HCT116 (cell line): ENCODE measurements at regions not wholly inside any gene's neighbourhood (a gene's known extent, or its start where the extent isn't known, plus 50 kb on each side); places are given as distances from the start of the nearest gene placed in this dataset.

Experiments used
- ATAC-seq: fragments of 200-7000 bp; cut with Tn5 transposase; 2 replicates; pipeline ENCODE4 v1.9.1; 2020; ENCODE audit warnings: mild to moderate bottlenecking, moderate library complexity
- BruUV-seq: library from RNA; stranded (reverse); fragments of 400-500 nt; replicated peaks from 2 replicates; lab custom pipeline; 2021; lab: Mats Ljungman, UMichigan
- CTCF ChIA-PET: fragments of 300-600 bp; sonication (Branson Sonifier 250); formaldehyde crosslinking; loops from one replicate; lab custom pipeline; 2021; ENCODE audit warnings: antibody characterized with exemption; lab: Charles Lee
- POLR2A ChIA-PET: fragments of 300-600, 350-600 bp; sonication (Branson Sonifier 250); formaldehyde crosslinking; loops from one replicate; lab custom pipeline; 2021; ENCODE audit warnings: antibody characterized with exemption; lab: Charles Lee
- RAD21 ChIA-PET, 2 experiments: fragments of 300-600 bp; sonication (Branson Sonifier 250); formaldehyde crosslinking; loops; one replicate each; lab custom pipeline; 2023; ENCODE audit warnings: low total read pairs in 2 of 2; ENCODE audit not compliant: uncharacterized antibody in 2 of 2, unreplicated experiment in 2 of 2, low non-redundant PET in 1 of 2; lab: Charles Lee
- DNase-seq: peaks from one replicate; pipeline ENCODE4 v3.0.0-alpha.2; 2010; ENCODE audit warnings: low read depth, low spot score
- H2AFZ ChIP-seq: fragments of 200-600 bp; shearing (Covaris generic), sonication (generic); 2 replicates; pipeline ENCODE4 v1.6.1; 2017; ENCODE audit warnings: low read depth, mixed run types, mixed read lengths, antibody characterized with exemption, low read length; ENCODE audit not compliant: poor library complexity, severe bottlenecking
- H3K27ac ChIP-seq: 2 replicates; pipeline ENCODE4 v1.5.1; 2012; ENCODE audit warnings: low read depth, low read length
- H3K27me3 ChIP-seq: fragments of 200-600 bp; sonication (generic); 2 replicates; pipeline ENCODE4 v1.6.1; 2016; ENCODE audit warnings: mixed run types, low read length, mixed read lengths; ENCODE audit not compliant: insufficient read depth
- H3K36me3 ChIP-seq, 2 experiments: fragments of 200-500 bp in 1 of 2; fragments of 200-600 bp in 1 of 2; sonication (Bioruptor generic) in 1 of 2; sonication (generic) in 1 of 2; 2 replicates each; pipeline versions ENCODE4 v1.5.1 to v1.6.1; 2014 to 2016; ENCODE audit warnings: low read length in 2 of 2, inconsistent platforms in 1 of 2, mixed read lengths in 1 of 2, mixed run types in 1 of 2; ENCODE audit not compliant: insufficient read depth in 2 of 2, control insufficient read depth in 1 of 2
- H3K4me1 ChIP-seq, 2 experiments: fragments of 200-600 bp in 1 of 2; sonication (generic) in 1 of 2; 2 replicates each; pipeline versions ENCODE4 v1.5.1 to v1.6.1; 2012 to 2017; ENCODE audit warnings: low read length in 2 of 2, inconsistent platforms in 1 of 2, mild to moderate bottlenecking in 1 of 2, mixed read lengths in 1 of 2, mixed run types in 1 of 2, moderate library complexity in 1 of 2; ENCODE audit not compliant: insufficient read depth in 2 of 2, control insufficient read depth in 1 of 2
- H3K4me2 ChIP-seq: fragments of 200-600 bp; sonication (generic); 2 replicates; pipeline ENCODE4 v1.6.1; 2017; ENCODE audit warnings: mixed run types, low read length, mixed read lengths
- H3K4me3 ChIP-seq, 2 experiments: fragments of 200-600 bp in 1 of 2; sonication (generic) in 1 of 2; replicated peaks in 1 of 2; 2 replicates each; pipeline ENCODE4 v1.5.1; 2011 to 2016; ENCODE audit warnings: low read length in 2 of 2, control low read depth in 1 of 2, low read depth in 1 of 2, mild to moderate bottlenecking in 1 of 2, mixed read lengths in 1 of 2, mixed run types in 1 of 2
- H3K79me2 ChIP-seq: fragments of 200-600 bp; sonication (generic); 2 replicates; pipeline ENCODE4 v1.6.1; 2017; ENCODE audit warnings: mild to moderate bottlenecking, mixed run types, low read length, moderate library complexity, mixed read lengths; ENCODE audit not compliant: insufficient read depth
- H3K9ac ChIP-seq: fragments of 200-600 bp; sonication (generic); 2 replicates; pipeline ENCODE4 v1.6.1; 2016; ENCODE audit warnings: low read length, mixed read lengths
- H3K9me2 ChIP-seq: fragments of 200-600 bp; sonication (generic), shearing (Covaris generic); 2 replicates; pipeline ENCODE4 v1.6.1; 2017; ENCODE audit warnings: mixed run types, mild to moderate bottlenecking, moderate library complexity; ENCODE audit not compliant: insufficient read depth
- H3K9me3 ChIP-seq, 2 experiments: fragments of 200-500 bp in 1 of 2; fragments of 200-600 bp in 1 of 2; sonication (Bioruptor generic) in 1 of 2; sonication (generic) in 1 of 2; 2 replicates each; pipeline ENCODE4 v1.6.1; 2014 to 2017; ENCODE audit warnings: low read length in 2 of 2, mixed read lengths in 2 of 2, inconsistent platforms in 1 of 2, low read depth in 1 of 2, mild to moderate bottlenecking in 1 of 2, mixed run types in 1 of 2, moderate library complexity in 1 of 2; ENCODE audit not compliant: control insufficient read depth in 1 of 2, insufficient read depth in 1 of 2
- H4K20me1 ChIP-seq: fragments of 200-600 bp; sonication (generic), shearing (Covaris generic); 2 replicates; pipeline ENCODE4 v1.6.1; 2017; ENCODE audit warnings: mixed run types, mild to moderate bottlenecking, moderate library complexity; ENCODE audit not compliant: insufficient read depth
- ATF3 ChIP-seq: IDR thresholded peaks from 2 replicates; pipeline ENCODE4 v1.6.1; 2012
- CBX3 ChIP-seq: IDR thresholded peaks from 2 replicates; pipeline ENCODE4 v1.6.1; 2012; ENCODE audit warnings: low read depth
- EGR1 ChIP-seq: IDR thresholded peaks from 2 replicates; pipeline ENCODE4 v1.6.1; 2012; ENCODE audit warnings: low read depth
- EZH2 ChIP-seq: fragments of 200-600 bp; sonication (generic); IDR thresholded peaks from 2 replicates; pipeline ENCODE4 v1.6.1; 2017; ENCODE audit warnings: antibody characterized with exemption, mixed run types
- EZH2phosphoT487 ChIP-seq: fragments of 200-600 bp; IDR thresholded peaks from 2 replicates; pipeline ENCODE4 v1.6.1; 2018; ENCODE audit warnings: antibody characterized with exemption, borderline replicate concordance
- FOSL1 ChIP-seq: IDR thresholded peaks from 2 replicates; pipeline ENCODE4 v1.6.1; 2012; ENCODE audit warnings: low read depth
- JUND ChIP-seq: IDR thresholded peaks from 2 replicates; pipeline ENCODE4 v1.6.1; 2012
- POLR2A ChIP-seq: IDR thresholded peaks from 2 replicates; pipeline ENCODE4 v1.7.0; 2011; ENCODE audit warnings: borderline replicate concordance; ENCODE audit not compliant: insufficient read depth, insufficient read length; ENCODE audit errors: extremely low read depth
- RAD21 ChIP-seq: IDR thresholded peaks from 2 replicates; pipeline ENCODE4 v1.6.1; 2012; ENCODE audit warnings: low read depth, mild to moderate bottlenecking
- SP1 ChIP-seq: IDR thresholded peaks from 2 replicates; pipeline ENCODE4 v1.6.1; 2012; ENCODE audit warnings: low read depth
- TCF7L2 ChIP-seq: IDR thresholded peaks from 2 replicates; pipeline ENCODE4 v1.7.0; 2011; ENCODE audit warnings: borderline replicate concordance, inconsistent platforms; ENCODE audit not compliant: insufficient read depth, insufficient read length; ENCODE audit errors: extremely low read depth
- YY1 ChIP-seq: IDR thresholded peaks from 2 replicates; pipeline ENCODE4 v1.6.1; 2011; ENCODE audit warnings: low read length, low read depth, moderate library complexity, mild to moderate bottlenecking; ENCODE audit not compliant: insufficient replicate concordance; ENCODE audit errors: extremely low read depth
- ZNF274 ChIP-seq: fragments of 200-500 bp; sonication (Bioruptor generic); IDR thresholded peaks from 2 replicates; pipeline ENCODE4 v1.6.1; 2014; ENCODE audit warnings: mild to moderate bottlenecking, low read depth, low read length, inconsistent platforms
- intact Hi-C: fragments of 100-400 bp; cut with micrococcal nuclease; formaldehyde crosslinking; loops from 2 replicates; pipeline ENCODE4 v1.10.0; 2022
- TF ChIP-seq, protein P1 (sequence below): IDR thresholded peaks from 2 replicates; pipeline ENCODE4 v1.6.1; 2012; ENCODE audit warnings: low read depth
- TF ChIP-seq, protein P2 (sequence below), 3 experiments: fragments of 200-600 bp in 1 of 3; sonication (generic) in 1 of 3; IDR thresholded peaks in 2 of 3; conservative IDR thresholded peaks in 1 of 3; 2 replicates each; pipeline ENCODE4 v1.5.1; 2012 to 2017; ENCODE audit warnings: low read depth in 2 of 3, low read length in 2 of 3, antibody characterized with exemption in 1 of 3, borderline replicate concordance in 1 of 3, control low read depth in 1 of 3, mild to moderate bottlenecking in 1 of 3, mixed read lengths in 1 of 3, mixed run types in 1 of 3, moderate library complexity in 1 of 3; ENCODE audit not compliant: insufficient read depth in 1 of 3
- TF ChIP-seq, protein P3 (sequence below): IDR thresholded peaks from 2 replicates; pipeline ENCODE4 v1.6.1; 2012

DNA sequence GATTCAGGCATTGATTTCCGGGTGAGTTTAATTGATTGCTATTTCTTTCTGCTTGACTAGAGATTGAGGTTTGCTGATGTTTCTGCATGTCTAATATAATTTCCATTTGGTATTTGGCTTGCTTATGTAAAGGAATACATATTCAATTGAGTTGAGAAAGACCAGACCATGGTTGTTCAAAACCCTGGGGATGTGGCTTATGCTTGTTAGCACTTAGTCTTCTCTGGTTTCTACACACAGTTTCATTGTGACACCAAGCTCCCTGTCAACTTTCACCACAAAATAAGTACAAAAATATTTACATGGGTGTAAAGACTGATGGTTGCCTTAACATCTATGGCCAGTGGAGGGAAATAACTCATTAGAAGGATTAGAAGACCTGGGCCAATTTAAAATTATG is 209.6 kb downstream of the CDH26 start:
- ChIA-PET CTCF (no interaction called here), POLR2A (no interaction called here), RAD21 (no interaction called here)
- no peak for DNase-seq
- Histone ChIP-seq H3K9ac (no peak overlapping the region), H3K27ac (no peak overlapping the region), H2AFZ (no peak overlapping the region), H3K4me1 (no peaks in the 10 kb centered on the region), H4K20me1 (no peaks in the 10 kb centered on the region), H3K9me2 (no peaks in the 10 kb centered on the region), H3K36me3 (no peaks in the 10 kb centered on the region), H3K9me3 (no peaks in the 10 kb centered on the region), H3K4me3 (no peak overlapping the region), H3K27me3 (no peaks in the 10 kb centered on the region), H3K4me2 (no peak overlapping the region), H3K79me2 (no peaks in the 10 kb centered on the region)
- TF ChIP-seq, protein P1, sequence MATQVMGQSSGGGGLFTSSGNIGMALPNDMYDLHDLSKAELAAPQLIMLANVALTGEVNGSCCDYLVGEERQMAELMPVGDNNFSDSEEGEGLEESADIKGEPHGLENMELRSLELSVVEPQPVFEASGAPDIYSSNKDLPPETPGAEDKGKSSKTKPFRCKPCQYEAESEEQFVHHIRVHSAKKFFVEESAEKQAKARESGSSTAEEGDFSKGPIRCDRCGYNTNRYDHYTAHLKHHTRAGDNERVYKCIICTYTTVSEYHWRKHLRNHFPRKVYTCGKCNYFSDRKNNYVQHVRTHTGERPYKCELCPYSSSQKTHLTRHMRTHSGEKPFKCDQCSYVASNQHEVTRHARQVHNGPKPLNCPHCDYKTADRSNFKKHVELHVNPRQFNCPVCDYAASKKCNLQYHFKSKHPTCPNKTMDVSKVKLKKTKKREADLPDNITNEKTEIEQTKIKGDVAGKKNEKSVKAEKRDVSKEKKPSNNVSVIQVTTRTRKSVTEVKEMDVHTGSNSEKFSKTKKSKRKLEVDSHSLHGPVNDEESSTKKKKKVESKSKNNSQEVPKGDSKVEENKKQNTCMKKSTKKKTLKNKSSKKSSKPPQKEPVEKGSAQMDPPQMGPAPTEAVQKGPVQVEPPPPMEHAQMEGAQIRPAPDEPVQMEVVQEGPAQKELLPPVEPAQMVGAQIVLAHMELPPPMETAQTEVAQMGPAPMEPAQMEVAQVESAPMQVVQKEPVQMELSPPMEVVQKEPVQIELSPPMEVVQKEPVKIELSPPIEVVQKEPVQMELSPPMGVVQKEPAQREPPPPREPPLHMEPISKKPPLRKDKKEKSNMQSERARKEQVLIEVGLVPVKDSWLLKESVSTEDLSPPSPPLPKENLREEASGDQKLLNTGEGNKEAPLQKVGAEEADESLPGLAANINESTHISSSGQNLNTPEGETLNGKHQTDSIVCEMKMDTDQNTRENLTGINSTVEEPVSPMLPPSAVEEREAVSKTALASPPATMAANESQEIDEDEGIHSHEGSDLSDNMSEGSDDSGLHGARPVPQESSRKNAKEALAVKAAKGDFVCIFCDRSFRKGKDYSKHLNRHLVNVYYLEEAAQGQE = no peak
- TF ChIP-seq, protein P2, sequence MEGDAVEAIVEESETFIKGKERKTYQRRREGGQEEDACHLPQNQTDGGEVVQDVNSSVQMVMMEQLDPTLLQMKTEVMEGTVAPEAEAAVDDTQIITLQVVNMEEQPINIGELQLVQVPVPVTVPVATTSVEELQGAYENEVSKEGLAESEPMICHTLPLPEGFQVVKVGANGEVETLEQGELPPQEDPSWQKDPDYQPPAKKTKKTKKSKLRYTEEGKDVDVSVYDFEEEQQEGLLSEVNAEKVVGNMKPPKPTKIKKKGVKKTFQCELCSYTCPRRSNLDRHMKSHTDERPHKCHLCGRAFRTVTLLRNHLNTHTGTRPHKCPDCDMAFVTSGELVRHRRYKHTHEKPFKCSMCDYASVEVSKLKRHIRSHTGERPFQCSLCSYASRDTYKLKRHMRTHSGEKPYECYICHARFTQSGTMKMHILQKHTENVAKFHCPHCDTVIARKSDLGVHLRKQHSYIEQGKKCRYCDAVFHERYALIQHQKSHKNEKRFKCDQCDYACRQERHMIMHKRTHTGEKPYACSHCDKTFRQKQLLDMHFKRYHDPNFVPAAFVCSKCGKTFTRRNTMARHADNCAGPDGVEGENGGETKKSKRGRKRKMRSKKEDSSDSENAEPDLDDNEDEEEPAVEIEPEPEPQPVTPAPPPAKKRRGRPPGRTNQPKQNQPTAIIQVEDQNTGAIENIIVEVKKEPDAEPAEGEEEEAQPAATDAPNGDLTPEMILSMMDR (IDR thresholded peaks at IDR 0.05 in 2 of 3, conservative IDR thresholded peaks at IDR 0.05 in 1 of 3; ENCODE audit: borderline replicate concordance in 1 of 3, insufficient read depth in 1 of 3, low read depth in 2 of 3, low read length in 2 of 3) = no peak
- TF ChIP-seq ZNF274 (no peak), YY1 (no peak), FOSL1 (no peak), JUND (no peak), POLR2A (no peak), EZH2 (no peak), CBX3 (no peak), TCF7L2 (no peak), RAD21 (no peak), SP1 (no peak), ATF3 (no peak), EGR1 (no peak), EZH2phosphoT487 (no peak)
- TF ChIP-seq, protein P3, sequence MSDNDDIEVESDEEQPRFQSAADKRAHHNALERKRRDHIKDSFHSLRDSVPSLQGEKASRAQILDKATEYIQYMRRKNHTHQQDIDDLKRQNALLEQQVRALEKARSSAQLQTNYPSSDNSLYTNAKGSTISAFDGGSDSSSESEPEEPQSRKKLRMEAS = no peak
- BruUV-seq = no TSS peak
- no peak for ATAC-seq
- intact Hi-C loops = no loop called here
